IMR-90 (cell line): ENCODE measurements at regions not wholly inside any gene's neighbourhood (a gene's known extent, or its start where the extent isn't known, plus 50 kb on each side); places are given as distances from the start of the nearest gene placed in this dataset.
A peak's percentile ranks its signal among the peaks of the same experiment; 100 is the strongest.

Source experiments
- ATAC-seq: fragments of 200-7000 bp; cut with Tn5 transposase; 2 replicates; pipeline ENCODE4 v1.9.1; 2020; ENCODE audit warnings: low read depth, mild to moderate bottlenecking, moderate library complexity
- BruUV-seq: library from RNA; stranded (reverse); fragments of 400-500 nt; replicated peaks from 2 replicates; lab custom pipeline; 2021; lab: Mats Ljungman, UMichigan
- CTCF ChIA-PET: fragments of 300-600 bp; formaldehyde crosslinking; extraction: SDS; loops from one replicate; lab custom pipeline; 2021; ENCODE audit warnings: antibody characterized with exemption; lab: Yijun Ruan, JAX
- POLR2A ChIA-PET: fragments of 300-600 bp; sonication (Branson Sonifier 250); formaldehyde crosslinking; loops from one replicate; lab custom pipeline; 2022; ENCODE audit warnings: antibody characterized with exemption; ENCODE audit not compliant: unreplicated experiment; lab: Charles Lee
- DNase-seq: peaks from one replicate; pipeline ENCODE4 v3.0.0; 2013
- H2AFZ ChIP-seq: replicated peaks from 2 replicates; pipeline ENCODE3; 2013; ENCODE audit warnings: low read length, mild to moderate bottlenecking; ENCODE audit not compliant: poor library complexity
- H2AK5ac ChIP-seq: 2 replicates; pipeline ENCODE4 v1.6.1; 2013; ENCODE audit warnings: low read depth, low read length, inconsistent platforms
- H2AK9ac ChIP-seq: replicated peaks from 2 replicates; pipeline ENCODE3; 2013; ENCODE audit warnings: mild to moderate bottlenecking, low read depth, low read length, moderate library complexity; ENCODE audit not compliant: poor library complexity
- H2BK120ac ChIP-seq: 2 replicates; pipeline ENCODE4 v1.6.1; 2013; ENCODE audit warnings: low read depth, low read length, inconsistent platforms
- H2BK15ac ChIP-seq: 3 replicates; pipeline ENCODE4 v1.6.1; 2013; ENCODE audit warnings: low read depth, low read length, inconsistent platforms
- H2BK20ac ChIP-seq: 2 replicates; pipeline ENCODE4 v1.6.1; 2013; ENCODE audit warnings: low read depth, mild to moderate bottlenecking, inconsistent platforms, low read length, moderate library complexity
- H2BK5ac ChIP-seq: 2 replicates; pipeline ENCODE4 v1.6.1; 2013; ENCODE audit warnings: mild to moderate bottlenecking, low read depth, low read length, inconsistent platforms; ENCODE audit not compliant: poor library complexity, severe bottlenecking
- H3K14ac ChIP-seq: replicated peaks from 2 replicates; pipeline ENCODE4 v1.6.1; 2013; ENCODE audit warnings: low read depth, low read length, inconsistent platforms
- H3K18ac ChIP-seq: 2 replicates; pipeline ENCODE4 v1.6.1; 2013; ENCODE audit warnings: low read depth, low read length, control low read depth
- H3K23ac ChIP-seq: 2 replicates; pipeline ENCODE4 v1.6.1; 2013; ENCODE audit warnings: low read depth, low read length, inconsistent platforms
- H3K27ac ChIP-seq: 2 replicates; pipeline ENCODE4 v1.5.1; 2013; ENCODE audit warnings: mild to moderate bottlenecking, control low read depth, low read length; ENCODE audit not compliant: insufficient read depth
- H3K27me3 ChIP-seq: 2 replicates; pipeline ENCODE4 v1.6.1; 2013; ENCODE audit warnings: low read length; ENCODE audit not compliant: control insufficient read depth, insufficient read depth
- H3K36me3 ChIP-seq: 2 replicates; pipeline ENCODE4 v1.6.1; 2013; ENCODE audit warnings: low read length, mixed read lengths; ENCODE audit not compliant: control insufficient read depth, insufficient read depth
- H3K4ac ChIP-seq: 2 replicates; pipeline ENCODE4 v1.6.1; 2013; ENCODE audit warnings: low read depth, low read length, inconsistent platforms
- H3K4me1 ChIP-seq: 2 replicates; pipeline ENCODE4 v1.6.1; 2013; ENCODE audit warnings: low read length, mixed read lengths; ENCODE audit not compliant: control insufficient read depth, insufficient read depth
- H3K4me2 ChIP-seq: 2 replicates; pipeline ENCODE4 v1.6.1; 2013; ENCODE audit warnings: low read depth, mild to moderate bottlenecking, control low read depth, low read length, moderate library complexity
- H3K4me3 ChIP-seq: 2 replicates; pipeline ENCODE4 v1.5.1; 2013; ENCODE audit warnings: low read depth, mild to moderate bottlenecking, control low read depth, low read length, moderate library complexity; ENCODE audit not compliant: insufficient read depth
- H3K56ac ChIP-seq: 2 replicates; pipeline ENCODE4 v1.6.1; 2013; ENCODE audit warnings: low read length, inconsistent platforms; ENCODE audit not compliant: insufficient read depth; ENCODE audit errors: extremely low read depth
- H3K79me1 ChIP-seq, 2 experiments: 2 replicates each; pipeline ENCODE4 v1.6.1; 2013; ENCODE audit warnings: low read length in 2 of 2, inconsistent platforms in 1 of 2, low read depth in 1 of 2
- H3K9ac ChIP-seq: 2 replicates; pipeline ENCODE4 v1.6.1; 2013; ENCODE audit warnings: low read depth, low read length, control low read depth
- H3K9me1 ChIP-seq: 2 replicates; pipeline ENCODE4 v1.6.1; 2013; ENCODE audit warnings: low read length, inconsistent platforms; ENCODE audit not compliant: insufficient read depth
- H3K9me3 ChIP-seq: 2 replicates; pipeline ENCODE4 v1.6.1; 2013; ENCODE audit warnings: low read length; ENCODE audit not compliant: control insufficient read depth, insufficient read depth
- H4K20me1 ChIP-seq: 2 replicates; pipeline ENCODE4 v1.6.1; 2013; ENCODE audit warnings: low read length, inconsistent platforms; ENCODE audit not compliant: insufficient read depth
- H4K5ac ChIP-seq: 2 replicates; pipeline ENCODE4 v1.6.1; 2013; ENCODE audit warnings: mild to moderate bottlenecking, low read depth, low read length, control low read depth
- H4K8ac ChIP-seq, 2 experiments: 2 replicates each; pipeline ENCODE4 v1.6.1; 2013; ENCODE audit warnings: low read depth in 2 of 2, low read length in 2 of 2, control low read depth in 1 of 2, inconsistent platforms in 1 of 2
- H4K91ac ChIP-seq: 2 replicates; pipeline ENCODE4 v1.6.1; 2013; ENCODE audit warnings: low read depth, low read length, inconsistent platforms; ENCODE audit not compliant: insufficient read depth
- CEBPB ChIP-seq: IDR thresholded peaks from 2 replicates; pipeline ENCODE4 v1.6.1; 2012; ENCODE audit warnings: low read depth, low read length, improper control_type of control experiment
- MXI1 ChIP-seq: IDR thresholded peaks from 2 replicates; pipeline ENCODE4 v1.6.1; 2012; ENCODE audit warnings: low read depth, mild to moderate bottlenecking, low read length, moderate library complexity, borderline replicate concordance
- POLR2A ChIP-seq: IDR thresholded peaks from 2 replicates; pipeline ENCODE4 v1.6.1; 2012; ENCODE audit warnings: mild to moderate bottlenecking, low read depth, low read length
- RAD21 ChIP-seq: IDR thresholded peaks from 2 replicates; pipeline ENCODE4 v1.6.1; 2012; ENCODE audit warnings: low read length, improper control_type of control experiment
- SMC3 ChIP-seq: fragments of 150-350 bp; IDR thresholded peaks from 2 replicates; pipeline ENCODE4 v1.6.1; 2016; ENCODE audit warnings: low read depth, mild to moderate bottlenecking, antibody characterized with exemption, low read length, moderate library complexity
- WGBS, 2 experiments: methylation state at CpG; one replicate each; pipeline versions ENCODE4 v1.1.5 to v1.1.7; 2013; ENCODE audit warnings: missing lambda C conversion rate in 2 of 2; ENCODE audit not compliant: insufficient read length in 1 of 2; ENCODE audit errors: extremely low coverage in 2 of 2; 5-methylcytosine and 5-hydroxymethylcytosine counted together
- dilution Hi-C: fragments of 300-500 bp; cut with HindIII; formaldehyde crosslinking; loops from one replicate; pipeline ENCODE4 v1.14.3; 2018; ENCODE audit warnings: low sequenced_read_pairs; ENCODE audit not compliant: unreplicated experiment
- in situ Hi-C: fragments of 300-500 bp; cut with MboI; formaldehyde crosslinking; loops from 3 replicates; pipeline ENCODE4 v1.14.3; 2019; ENCODE audit warnings: low sequenced_read_pairs, inconsistent platforms, mixed read lengths
- intact Hi-C: fragments of 100-400 bp; cut with micrococcal nuclease; formaldehyde crosslinking; loops from 2 replicates; pipeline ENCODE4 v1.10.0; 2022
- TF ChIP-seq, protein P1 (sequence below): conservative IDR thresholded peaks from 2 replicates; pipeline ENCODE4 v1.5.1; 2012; ENCODE audit warnings: mild to moderate bottlenecking, low read depth, low read length, improper control_type of control experiment

DNA sequence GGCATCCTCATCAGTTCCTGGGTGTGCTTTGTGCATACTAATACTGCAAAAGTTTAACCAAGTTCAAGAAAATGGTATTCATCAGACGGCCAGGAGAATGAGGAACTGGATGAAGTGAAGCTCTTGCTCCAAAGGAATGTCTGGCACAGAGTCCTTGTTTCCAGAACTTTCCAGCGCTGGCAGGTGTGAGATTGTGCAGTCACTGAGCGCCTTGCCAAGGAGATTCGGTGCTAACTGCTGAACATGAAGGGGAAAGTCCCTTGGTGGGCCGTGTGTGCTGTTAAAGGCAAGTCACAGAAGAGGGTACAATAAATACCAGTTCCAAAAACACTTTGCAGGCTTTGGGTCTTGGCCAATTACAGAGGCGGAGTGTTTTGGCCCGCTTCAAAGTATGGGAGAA lies 262.3 kb upstream of the SOX4 start:
- no peak overlapping the region for H3K27ac ChIP-seq
- no peak for DNase-seq
- no peak overlapping the region for H4K8ac ChIP-seq
- H4K20me1 ChIP-seq: no peaks in the 10 kb centered on the region
- H3K23ac ChIP-seq: no peak overlapping the region
- no peaks in the 10 kb centered on the region for H3K36me3 ChIP-seq
- H3K4me2 ChIP-seq: no peak overlapping the region
- no peak overlapping the region for H3K56ac ChIP-seq
- H2AFZ ChIP-seq: peak overlapping the region; percentile 0
- no peak overlapping the region for H2BK5ac ChIP-seq
- TF ChIP-seq MXI1: no peak
- no peak for TF ChIP-seq CEBPB
- TF ChIP-seq, protein P1, sequence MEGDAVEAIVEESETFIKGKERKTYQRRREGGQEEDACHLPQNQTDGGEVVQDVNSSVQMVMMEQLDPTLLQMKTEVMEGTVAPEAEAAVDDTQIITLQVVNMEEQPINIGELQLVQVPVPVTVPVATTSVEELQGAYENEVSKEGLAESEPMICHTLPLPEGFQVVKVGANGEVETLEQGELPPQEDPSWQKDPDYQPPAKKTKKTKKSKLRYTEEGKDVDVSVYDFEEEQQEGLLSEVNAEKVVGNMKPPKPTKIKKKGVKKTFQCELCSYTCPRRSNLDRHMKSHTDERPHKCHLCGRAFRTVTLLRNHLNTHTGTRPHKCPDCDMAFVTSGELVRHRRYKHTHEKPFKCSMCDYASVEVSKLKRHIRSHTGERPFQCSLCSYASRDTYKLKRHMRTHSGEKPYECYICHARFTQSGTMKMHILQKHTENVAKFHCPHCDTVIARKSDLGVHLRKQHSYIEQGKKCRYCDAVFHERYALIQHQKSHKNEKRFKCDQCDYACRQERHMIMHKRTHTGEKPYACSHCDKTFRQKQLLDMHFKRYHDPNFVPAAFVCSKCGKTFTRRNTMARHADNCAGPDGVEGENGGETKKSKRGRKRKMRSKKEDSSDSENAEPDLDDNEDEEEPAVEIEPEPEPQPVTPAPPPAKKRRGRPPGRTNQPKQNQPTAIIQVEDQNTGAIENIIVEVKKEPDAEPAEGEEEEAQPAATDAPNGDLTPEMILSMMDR: no peak
- no peak for TF ChIP-seq RAD21
- no peak for TF ChIP-seq POLR2A
- no peak for TF ChIP-seq SMC3
- ChIA-PET POLR2A (no interaction called here), CTCF (no interaction called here)
- BruUV-seq: no TSS peak
- no peaks in the 10 kb centered on the region for H3K9me3 ChIP-seq
- no peaks in the 10 kb centered on the region for H3K9me1 ChIP-seq
- no peak overlapping the region for H3K4ac ChIP-seq
- in situ Hi-C loops (no loop called here), dilution Hi-C loops (no loop called here), intact Hi-C loops (no loop called here)
- no peak overlapping the region for H2AK5ac ChIP-seq
- H3K14ac ChIP-seq: no peak overlapping the region
- H3K4me1 ChIP-seq: no peaks in the 10 kb centered on the region
- H3K18ac ChIP-seq: no peak overlapping the region
- no peak for ATAC-seq
- no peak overlapping the region for H2BK15ac ChIP-seq
- H2AK9ac ChIP-seq: no peak overlapping the region
- H3K27me3 ChIP-seq: no peaks in the 10 kb centered on the region; the same call in none of the 2 replicates
- no peak overlapping the region for H4K91ac ChIP-seq
- no peak overlapping the region for H2BK20ac ChIP-seq
- no peak overlapping the region for H4K5ac ChIP-seq
- H3K9ac ChIP-seq: no peak overlapping the region
- no peak overlapping the region for H3K4me3 ChIP-seq
- no peaks in the 10 kb centered on the region for H3K79me1 ChIP-seq
- 0% methylated on average over 1 of the region's 7 CpGs; no CpG with 5 or more reads in 1 of the 2 experiments for WGBS, 2 experiments
- H2BK120ac ChIP-seq: no peak overlapping the region
